Panc1 (cell line): ENCODE measurements at regions not wholly inside any gene's neighbourhood (a gene's known extent, or its start where the extent isn't known, plus 50 kb on each side); places are given as distances from the start of the nearest gene placed in this dataset.

Source experiments
- ATAC-seq: fragments of 200-7000 bp; cut with Tn5 transposase; 2 replicates; pipeline ENCODE4 v1.9.1; 2020; ENCODE audit warnings: mild to moderate bottlenecking, moderate library complexity
- BruUV-seq: library from RNA; stranded (reverse); fragments of 400-500 nt; replicated peaks from 2 replicates; lab custom pipeline; 2021; lab: Mats Ljungman, UMichigan
- CTCF ChIA-PET: fragments of 300-600 bp; sonication (Branson Sonifier 250); formaldehyde crosslinking; loops from one replicate; lab custom pipeline; 2022; ENCODE audit warnings: antibody characterized with exemption; lab: Charles Lee
- POLR2A ChIA-PET: fragments of 300-600 bp; sonication (Branson Sonifier 250); formaldehyde crosslinking; loops from one replicate; lab custom pipeline; 2022; ENCODE audit warnings: antibody characterized with exemption; lab: Charles Lee
- DNase-seq: peaks from one replicate; pipeline ENCODE4 v3.0.0-alpha.2; 2010; ENCODE audit warnings: low read depth, low spot score
- H3K27ac ChIP-seq: 2 replicates; pipeline ENCODE4 v1.5.1; 2011; ENCODE audit warnings: mild to moderate bottlenecking, low read length, inconsistent platforms
- H3K27me3 ChIP-seq: fragments of 200-500 bp; sonication (Bioruptor generic); 2 replicates; pipeline ENCODE4 v1.6.0; 2014; ENCODE audit warnings: low read length, inconsistent platforms; ENCODE audit not compliant: control insufficient read depth, insufficient read depth
- H3K36me3 ChIP-seq: fragments of 200-500 bp; sonication (Bioruptor generic); 2 replicates; pipeline ENCODE4 v1.5.1; 2014; ENCODE audit warnings: inconsistent platforms, mild to moderate bottlenecking, low read length, moderate library complexity; ENCODE audit not compliant: control insufficient read depth, insufficient read depth
- H3K4me1 ChIP-seq: 2 replicates; pipeline ENCODE4 v1.5.1; 2011; ENCODE audit warnings: inconsistent platforms, mild to moderate bottlenecking, low read length, moderate library complexity; ENCODE audit not compliant: control insufficient read depth, insufficient read depth
- H3K4me3 ChIP-seq, 2 experiments: 2 replicates each; pipeline ENCODE4 v1.5.1; 2011 to 2012; ENCODE audit warnings: low read depth in 2 of 2, low read length in 2 of 2, mild to moderate bottlenecking in 2 of 2, inconsistent platforms in 1 of 2, moderate library complexity in 1 of 2
- H3K9me3 ChIP-seq: fragments of 200-500 bp; sonication (Bioruptor generic); 2 replicates; pipeline ENCODE4 v1.5.1; 2014; ENCODE audit warnings: low read depth, mild to moderate bottlenecking, inconsistent platforms, low read length, moderate library complexity; ENCODE audit not compliant: control insufficient read depth, insufficient read depth
- POLR2AphosphoS5 ChIP-seq: IDR thresholded peaks from 2 replicates; pipeline ENCODE4 v1.6.1; 2012; ENCODE audit warnings: mild to moderate bottlenecking, low read depth, low read length, moderate library complexity
- SIN3A ChIP-seq: IDR thresholded peaks from 2 replicates; pipeline ENCODE4 v1.6.1; 2012; ENCODE audit warnings: low read depth, mild to moderate bottlenecking, low read length, moderate library complexity, borderline replicate concordance; ENCODE audit not compliant: insufficient read depth
- TCF7L2 ChIP-seq: IDR thresholded peaks from 2 replicates; pipeline ENCODE4 v1.6.1; 2011; ENCODE audit warnings: mild to moderate bottlenecking, low read depth, low read length, inconsistent platforms
- in situ Hi-C: cut with HindIII; loops from 2 replicates; pipeline ENCODE4 v1.10.0; 2016; ENCODE audit warnings: low sequenced_read_pairs, low pct_unique_long_range_greater_than_20kb
- intact Hi-C: fragments of 100-400 bp; cut with micrococcal nuclease; formaldehyde crosslinking; loops from one replicate; pipeline ENCODE4 v1.10.0; 2022; ENCODE audit not compliant: unreplicated experiment
- TF ChIP-seq, protein P1 (sequence below): fragments of 450-650 bp; IDR thresholded peaks from 2 replicates; pipeline ENCODE4 v1.5.1; 2017; ENCODE audit warnings: mild to moderate bottlenecking
- TF ChIP-seq, protein P2 (sequence below), 2 experiments: IDR thresholded peaks; 2 replicates each; pipeline ENCODE4 v1.6.1; 2011 to 2012; ENCODE audit warnings: low read depth in 2 of 2, control low read depth in 1 of 2, low read length in 1 of 2, mild to moderate bottlenecking in 1 of 2, moderate library complexity in 1 of 2; ENCODE audit not compliant: insufficient read depth in 1 of 2

DNA sequence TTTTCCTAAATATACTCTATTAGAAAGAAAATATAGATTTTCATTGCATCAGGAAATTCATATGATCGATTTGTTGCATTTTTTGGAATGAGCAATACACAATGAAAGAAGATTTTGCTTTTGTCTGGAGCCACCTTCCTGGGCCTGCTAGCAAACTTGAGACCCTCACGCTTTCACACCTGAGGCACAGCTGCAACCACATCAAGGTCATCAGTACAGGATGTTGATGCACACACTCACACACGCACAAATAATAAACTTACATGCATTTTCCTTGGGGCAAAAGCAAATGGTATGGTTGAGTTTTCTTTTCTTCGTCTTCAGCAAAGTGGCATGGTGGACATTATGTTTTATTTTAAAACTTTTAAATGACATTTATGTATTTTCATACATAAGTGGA is 64.8 kb upstream of the SATB1 start:
- no peak overlapping the region for H3K27ac ChIP-seq
- no TSS peak for BruUV-seq
- intact Hi-C loops (no loop called here), in situ Hi-C loops (no loop called here)
- CTCF ChIA-PET: no interaction called here
- DNase-seq (no peak), ATAC-seq (no peak)
- H3K9me3 ChIP-seq: no peaks in the 10 kb centered on the region
- TF ChIP-seq, protein P1, sequence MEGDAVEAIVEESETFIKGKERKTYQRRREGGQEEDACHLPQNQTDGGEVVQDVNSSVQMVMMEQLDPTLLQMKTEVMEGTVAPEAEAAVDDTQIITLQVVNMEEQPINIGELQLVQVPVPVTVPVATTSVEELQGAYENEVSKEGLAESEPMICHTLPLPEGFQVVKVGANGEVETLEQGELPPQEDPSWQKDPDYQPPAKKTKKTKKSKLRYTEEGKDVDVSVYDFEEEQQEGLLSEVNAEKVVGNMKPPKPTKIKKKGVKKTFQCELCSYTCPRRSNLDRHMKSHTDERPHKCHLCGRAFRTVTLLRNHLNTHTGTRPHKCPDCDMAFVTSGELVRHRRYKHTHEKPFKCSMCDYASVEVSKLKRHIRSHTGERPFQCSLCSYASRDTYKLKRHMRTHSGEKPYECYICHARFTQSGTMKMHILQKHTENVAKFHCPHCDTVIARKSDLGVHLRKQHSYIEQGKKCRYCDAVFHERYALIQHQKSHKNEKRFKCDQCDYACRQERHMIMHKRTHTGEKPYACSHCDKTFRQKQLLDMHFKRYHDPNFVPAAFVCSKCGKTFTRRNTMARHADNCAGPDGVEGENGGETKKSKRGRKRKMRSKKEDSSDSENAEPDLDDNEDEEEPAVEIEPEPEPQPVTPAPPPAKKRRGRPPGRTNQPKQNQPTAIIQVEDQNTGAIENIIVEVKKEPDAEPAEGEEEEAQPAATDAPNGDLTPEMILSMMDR: no peak
- TF ChIP-seq POLR2AphosphoS5 (no peak), TCF7L2 (no peak), SIN3A (no peak)
- TF ChIP-seq, protein P2, sequence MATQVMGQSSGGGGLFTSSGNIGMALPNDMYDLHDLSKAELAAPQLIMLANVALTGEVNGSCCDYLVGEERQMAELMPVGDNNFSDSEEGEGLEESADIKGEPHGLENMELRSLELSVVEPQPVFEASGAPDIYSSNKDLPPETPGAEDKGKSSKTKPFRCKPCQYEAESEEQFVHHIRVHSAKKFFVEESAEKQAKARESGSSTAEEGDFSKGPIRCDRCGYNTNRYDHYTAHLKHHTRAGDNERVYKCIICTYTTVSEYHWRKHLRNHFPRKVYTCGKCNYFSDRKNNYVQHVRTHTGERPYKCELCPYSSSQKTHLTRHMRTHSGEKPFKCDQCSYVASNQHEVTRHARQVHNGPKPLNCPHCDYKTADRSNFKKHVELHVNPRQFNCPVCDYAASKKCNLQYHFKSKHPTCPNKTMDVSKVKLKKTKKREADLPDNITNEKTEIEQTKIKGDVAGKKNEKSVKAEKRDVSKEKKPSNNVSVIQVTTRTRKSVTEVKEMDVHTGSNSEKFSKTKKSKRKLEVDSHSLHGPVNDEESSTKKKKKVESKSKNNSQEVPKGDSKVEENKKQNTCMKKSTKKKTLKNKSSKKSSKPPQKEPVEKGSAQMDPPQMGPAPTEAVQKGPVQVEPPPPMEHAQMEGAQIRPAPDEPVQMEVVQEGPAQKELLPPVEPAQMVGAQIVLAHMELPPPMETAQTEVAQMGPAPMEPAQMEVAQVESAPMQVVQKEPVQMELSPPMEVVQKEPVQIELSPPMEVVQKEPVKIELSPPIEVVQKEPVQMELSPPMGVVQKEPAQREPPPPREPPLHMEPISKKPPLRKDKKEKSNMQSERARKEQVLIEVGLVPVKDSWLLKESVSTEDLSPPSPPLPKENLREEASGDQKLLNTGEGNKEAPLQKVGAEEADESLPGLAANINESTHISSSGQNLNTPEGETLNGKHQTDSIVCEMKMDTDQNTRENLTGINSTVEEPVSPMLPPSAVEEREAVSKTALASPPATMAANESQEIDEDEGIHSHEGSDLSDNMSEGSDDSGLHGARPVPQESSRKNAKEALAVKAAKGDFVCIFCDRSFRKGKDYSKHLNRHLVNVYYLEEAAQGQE (IDR thresholded peaks at IDR 0.05; ENCODE audit: insufficient read depth in 1 of 2, low read depth in 2 of 2, low read length in 1 of 2): no peak
- H3K4me3 ChIP-seq: no peak overlapping the region
- POLR2A ChIA-PET: no interaction called here
- H3K36me3 ChIP-seq: no peaks in the 10 kb centered on the region
- no peaks in the 10 kb centered on the region for H3K27me3 ChIP-seq
- H3K4me1 ChIP-seq: no peaks in the 10 kb centered on the region

DNA sequence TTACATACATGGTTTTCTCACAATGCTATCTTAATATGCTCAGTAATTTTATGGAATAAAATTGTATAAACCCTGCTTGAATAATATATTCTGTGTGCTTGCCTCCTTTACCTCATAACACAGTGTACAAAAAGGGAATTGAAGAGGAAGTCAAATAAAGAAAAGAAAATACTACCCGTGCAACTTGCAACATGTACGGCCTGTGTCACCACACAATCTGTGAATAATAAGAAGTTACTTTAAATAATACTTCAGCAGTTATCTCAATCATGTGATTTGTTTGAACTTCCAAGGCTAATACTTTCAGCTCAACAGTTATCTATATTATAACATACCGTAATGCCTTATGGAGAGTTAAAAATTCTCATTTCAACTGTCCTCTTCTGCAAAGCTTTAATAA is 58.1 kb upstream of the SATB1 start:
- no TSS peak for BruUV-seq
- in situ Hi-C loops (no loop called here), intact Hi-C loops (no loop called here)
- ATAC-seq: no peak
- DNase-seq: no peak
- H3K4me1 ChIP-seq: no peaks in the 10 kb centered on the region
- ChIA-PET POLR2A (no interaction called here), CTCF (no interaction called here)
- H3K27ac ChIP-seq: no peak overlapping the region
- TF ChIP-seq, protein P1: no peak
- TF ChIP-seq POLR2AphosphoS5 (no peak), SIN3A (no peak), TCF7L2 (no peak)
- TF ChIP-seq, protein P2 (IDR thresholded peaks at IDR 0.05; ENCODE audit: insufficient read depth in 1 of 2, low read depth in 2 of 2, low read length in 1 of 2): no peak
- H3K36me3 ChIP-seq: no peaks in the 10 kb centered on the region
- H3K9me3 ChIP-seq: no peaks in the 10 kb centered on the region
- H3K4me3 ChIP-seq: no peak overlapping the region
- H3K27me3 ChIP-seq: no peaks in the 10 kb centered on the region
